ENCODE measurements at regions not wholly inside any gene's neighbourhood (a gene's known extent, or its start where the extent isn't known, plus 50 kb on each side); places are given as distances from the start of the nearest gene placed in this dataset.

- Mint-ChIP-seq H3K36me3 (no peaks in the 10 kb centered on the region), H3K4me3 (no peak overlapping the region), H3K9me3 (peaks cover 6% of the 10 kb centered on the region; the same call in 1 of the 2 replicates), H3K4me1 (no peaks in the 10 kb centered on the region; the same call in 1 of the 2 replicates), H3K27ac (no peak overlapping the region), H3K27me3 (ENCODE audit: low read depth) (no peaks in the 10 kb centered on the region)
- TF ChIP-seq CTCF (IDR thresholded peaks at IDR 0.05): peak; percentile 20; the same call in 1 of the 2 replicates
- TF ChIP-seq GTF2I (CRISPR knock-in tag; conservative IDR thresholded peaks at IDR 0.05): peak; percentile 72; the same call in 1 of the 2 replicates
- TF ChIP-seq ERG (CRISPR knock-in tag; IDR thresholded peaks at IDR 0.05): no peak
- TF ChIP-seq ZNF396 (CRISPR knock-in tag; IDR thresholded peaks at IDR 0.05; ENCODE audit: borderline replicate concordance): 0 out of 2 replicates have a peak, but pooled peaks have one; percentile 34
- TF ChIP-seq IRF1 (CRISPR knock-in tag; IDR thresholded peaks at IDR 0.05): no peak
- TF ChIP-seq NR3C1 (CRISPR knock-in tag; conservative IDR thresholded peaks at IDR 0.05; ENCODE audit: low read depth): no peak
- TF ChIP-seq ZNF232 (CRISPR knock-in tag; IDR thresholded peaks at IDR 0.05): no peak
- no peak for TF ChIP-seq ZBTB21 (CRISPR knock-in tag; IDR thresholded peaks at IDR 0.05; ENCODE audit: borderline replicate concordance)
- ATAC-seq (peak; percentile 98), DNase-seq (ENCODE audit: low spot score) (peak; percentile 14)
- ChIA-PET POLR2A (no interaction called here), CTCF (interaction anchor here (0.6 to 1.8 kb wide), 19 partner anchors 13 to 881 kb away, joined by 3 to 10 read pairs (median 4); partner anchors contain the start of gene PRDM5)
These were observed 55.0 kb upstream of the PRDM5 start for GRCh38 chr4:120977435-120977997.

GRCh38 chr4:120973207-120973606, 50.7 kb upstream of the PRDM5 start:
- peaks cover 6% of the 10 kb centered on the region; the same call in 1 of the 2 replicates for H3K9me3 Mint-ChIP-seq
- H3K4me3 Mint-ChIP-seq: no peak overlapping the region
- no peaks in the 10 kb centered on the region for H3K27me3 Mint-ChIP-seq (ENCODE audit: low read depth)
- no peaks in the 10 kb centered on the region for H3K36me3 Mint-ChIP-seq
- no peak for TF ChIP-seq PRRX2 (CRISPR knock-in tag; IDR thresholded peaks at IDR 0.05)
- TF ChIP-seq ATF1 (CRISPR knock-in tag; IDR thresholded peaks at IDR 0.05): no peak
- TF ChIP-seq ZNF671 (CRISPR knock-in tag; IDR thresholded peaks at IDR 0.05): no peak
- TF ChIP-seq ATF6 (CRISPR knock-in tag; IDR thresholded peaks at IDR 0.05): no peak
- no peak for TF ChIP-seq ZNF138 (CRISPR knock-in tag; conservative IDR thresholded peaks at IDR 0.05)
- no peak for TF ChIP-seq FOXK1 (CRISPR knock-in tag; IDR thresholded peaks at IDR 0.05)
- TF ChIP-seq ZNF219 (CRISPR knock-in tag; IDR thresholded peaks at IDR 0.05; ENCODE audit: borderline replicate concordance): no peak
- no peak for TF ChIP-seq ZNF121 (CRISPR knock-in tag; IDR thresholded peaks at IDR 0.05)
- no peak for TF ChIP-seq AR (CRISPR knock-in tag; IDR thresholded peaks at IDR 0.05)
- TF ChIP-seq OVOL2 (CRISPR knock-in tag; IDR thresholded peaks at IDR 0.05; ENCODE audit: borderline replicate concordance): no peak
- no peak for TF ChIP-seq ZNF416 (CRISPR knock-in tag; IDR thresholded peaks at IDR 0.05)
- no peak for TF ChIP-seq ZNF396 (CRISPR knock-in tag; IDR thresholded peaks at IDR 0.05; ENCODE audit: borderline replicate concordance)
- no peak for TF ChIP-seq ATF3 (CRISPR knock-in tag; conservative IDR thresholded peaks at IDR 0.05)
- TF ChIP-seq USF1 (CRISPR knock-in tag; IDR thresholded peaks at IDR 0.05): no peak
- TF ChIP-seq MYBL2 (CRISPR knock-in tag; IDR thresholded peaks at IDR 0.05): no peak
- TF ChIP-seq FOXP1 (CRISPR knock-in tag; IDR thresholded peaks at IDR 0.05; ENCODE audit: borderline replicate concordance): no peak
- no peak for TF ChIP-seq ETV6 (CRISPR knock-in tag; IDR thresholded peaks at IDR 0.05)
- no peak for TF ChIP-seq ZNF423 (CRISPR knock-in tag; IDR thresholded peaks at IDR 0.05)
- no peak for TF ChIP-seq TP53 (CRISPR knock-in tag; IDR thresholded peaks at IDR 0.05)
- no peak for DNase-seq (ENCODE audit: low spot score)
- H3K27ac Mint-ChIP-seq: no peak overlapping the region
- H3K4me1 Mint-ChIP-seq: no peaks in the 10 kb centered on the region
- ChIA-PET CTCF (no interaction called here), POLR2A (no interaction called here)
- ATAC-seq: no peak

All from WTC11 (cell line).